IMR-90 (cell line): ENCODE measurements at regions not wholly inside any gene's neighbourhood (a gene's known extent, or its start where the extent isn't known, plus 50 kb on each side); places are given as distances from the start of the nearest gene placed in this dataset.

ENCODE experiments used
- ATAC-seq: fragments of 200-7000 bp; cut with Tn5 transposase; 2 replicates; pipeline ENCODE4 v1.9.1; 2020; ENCODE audit warnings: low read depth, mild to moderate bottlenecking, moderate library complexity
- BruUV-seq: library from RNA; stranded (reverse); fragments of 400-500 nt; replicated peaks from 2 replicates; lab custom pipeline; 2021; lab: Mats Ljungman, UMichigan
- CTCF ChIA-PET: fragments of 300-600 bp; formaldehyde crosslinking; extraction: SDS; loops from one replicate; lab custom pipeline; 2021; ENCODE audit warnings: antibody characterized with exemption; lab: Yijun Ruan, JAX
- POLR2A ChIA-PET: fragments of 300-600 bp; sonication (Branson Sonifier 250); formaldehyde crosslinking; loops from one replicate; lab custom pipeline; 2022; ENCODE audit warnings: antibody characterized with exemption; ENCODE audit not compliant: unreplicated experiment; lab: Charles Lee
- DNase-seq: peaks from one replicate; pipeline ENCODE4 v3.0.0; 2013
- H2AFZ ChIP-seq: replicated peaks from 2 replicates; pipeline ENCODE3; 2013; ENCODE audit warnings: low read length, mild to moderate bottlenecking; ENCODE audit not compliant: poor library complexity
- H2AK5ac ChIP-seq: 2 replicates; pipeline ENCODE4 v1.6.1; 2013; ENCODE audit warnings: low read depth, low read length, inconsistent platforms
- H2AK9ac ChIP-seq: replicated peaks from 2 replicates; pipeline ENCODE3; 2013; ENCODE audit warnings: mild to moderate bottlenecking, low read depth, low read length, moderate library complexity; ENCODE audit not compliant: poor library complexity
- H2BK120ac ChIP-seq: 2 replicates; pipeline ENCODE4 v1.6.1; 2013; ENCODE audit warnings: low read depth, low read length, inconsistent platforms
- H2BK15ac ChIP-seq: 3 replicates; pipeline ENCODE4 v1.6.1; 2013; ENCODE audit warnings: low read depth, low read length, inconsistent platforms
- H2BK20ac ChIP-seq: 2 replicates; pipeline ENCODE4 v1.6.1; 2013; ENCODE audit warnings: low read depth, mild to moderate bottlenecking, inconsistent platforms, low read length, moderate library complexity
- H2BK5ac ChIP-seq: 2 replicates; pipeline ENCODE4 v1.6.1; 2013; ENCODE audit warnings: mild to moderate bottlenecking, low read depth, low read length, inconsistent platforms; ENCODE audit not compliant: poor library complexity, severe bottlenecking
- H3K14ac ChIP-seq: replicated peaks from 2 replicates; pipeline ENCODE4 v1.6.1; 2013; ENCODE audit warnings: low read depth, low read length, inconsistent platforms
- H3K18ac ChIP-seq: 2 replicates; pipeline ENCODE4 v1.6.1; 2013; ENCODE audit warnings: low read depth, low read length, control low read depth
- H3K23ac ChIP-seq: 2 replicates; pipeline ENCODE4 v1.6.1; 2013; ENCODE audit warnings: low read depth, low read length, inconsistent platforms
- H3K27ac ChIP-seq: 2 replicates; pipeline ENCODE4 v1.5.1; 2013; ENCODE audit warnings: mild to moderate bottlenecking, control low read depth, low read length; ENCODE audit not compliant: insufficient read depth
- H3K27me3 ChIP-seq: 2 replicates; pipeline ENCODE4 v1.6.1; 2013; ENCODE audit warnings: low read length; ENCODE audit not compliant: control insufficient read depth, insufficient read depth
- H3K36me3 ChIP-seq: 2 replicates; pipeline ENCODE4 v1.6.1; 2013; ENCODE audit warnings: low read length, mixed read lengths; ENCODE audit not compliant: control insufficient read depth, insufficient read depth
- H3K4ac ChIP-seq: 2 replicates; pipeline ENCODE4 v1.6.1; 2013; ENCODE audit warnings: low read depth, low read length, inconsistent platforms
- H3K4me1 ChIP-seq: 2 replicates; pipeline ENCODE4 v1.6.1; 2013; ENCODE audit warnings: low read length, mixed read lengths; ENCODE audit not compliant: control insufficient read depth, insufficient read depth
- H3K4me2 ChIP-seq: 2 replicates; pipeline ENCODE4 v1.6.1; 2013; ENCODE audit warnings: low read depth, mild to moderate bottlenecking, control low read depth, low read length, moderate library complexity
- H3K4me3 ChIP-seq: 2 replicates; pipeline ENCODE4 v1.5.1; 2013; ENCODE audit warnings: low read depth, mild to moderate bottlenecking, control low read depth, low read length, moderate library complexity; ENCODE audit not compliant: insufficient read depth
- H3K56ac ChIP-seq: 2 replicates; pipeline ENCODE4 v1.6.1; 2013; ENCODE audit warnings: low read length, inconsistent platforms; ENCODE audit not compliant: insufficient read depth; ENCODE audit errors: extremely low read depth
- H3K79me1 ChIP-seq, 2 experiments: 2 replicates each; pipeline ENCODE4 v1.6.1; 2013; ENCODE audit warnings: low read length in 2 of 2, inconsistent platforms in 1 of 2, low read depth in 1 of 2
- H3K9ac ChIP-seq: 2 replicates; pipeline ENCODE4 v1.6.1; 2013; ENCODE audit warnings: low read depth, low read length, control low read depth
- H3K9me1 ChIP-seq: 2 replicates; pipeline ENCODE4 v1.6.1; 2013; ENCODE audit warnings: low read length, inconsistent platforms; ENCODE audit not compliant: insufficient read depth
- H3K9me3 ChIP-seq: 2 replicates; pipeline ENCODE4 v1.6.1; 2013; ENCODE audit warnings: low read length; ENCODE audit not compliant: control insufficient read depth, insufficient read depth
- H4K20me1 ChIP-seq: 2 replicates; pipeline ENCODE4 v1.6.1; 2013; ENCODE audit warnings: low read length, inconsistent platforms; ENCODE audit not compliant: insufficient read depth
- H4K5ac ChIP-seq: 2 replicates; pipeline ENCODE4 v1.6.1; 2013; ENCODE audit warnings: mild to moderate bottlenecking, low read depth, low read length, control low read depth
- H4K8ac ChIP-seq, 2 experiments: 2 replicates each; pipeline ENCODE4 v1.6.1; 2013; ENCODE audit warnings: low read depth in 2 of 2, low read length in 2 of 2, control low read depth in 1 of 2, inconsistent platforms in 1 of 2
- H4K91ac ChIP-seq: 2 replicates; pipeline ENCODE4 v1.6.1; 2013; ENCODE audit warnings: low read depth, low read length, inconsistent platforms; ENCODE audit not compliant: insufficient read depth
- BHLHE40 ChIP-seq: fragments of 150-350 bp; IDR thresholded peaks from 2 replicates; pipeline ENCODE4 v1.6.1; 2016; ENCODE audit warnings: mild to moderate bottlenecking, low read depth, low read length
- CEBPB ChIP-seq: IDR thresholded peaks from 2 replicates; pipeline ENCODE4 v1.6.1; 2012; ENCODE audit warnings: low read depth, low read length, improper control_type of control experiment
- CHD1 ChIP-seq: IDR thresholded peaks from 2 replicates; pipeline ENCODE4 v1.6.1; 2012; ENCODE audit warnings: low read depth, low read length, improper control_type of control experiment
- CTCF ChIP-seq: conservative IDR thresholded peaks from 2 replicates; pipeline ENCODE4 v1.5.1; 2012; ENCODE audit warnings: mild to moderate bottlenecking, low read depth, low read length, improper control_type of control experiment
- ELK1 ChIP-seq: fragments of 150-350 bp; IDR thresholded peaks from 2 replicates; pipeline ENCODE4 v1.6.1; 2016; ENCODE audit warnings: low read depth, mild to moderate bottlenecking, low read length, moderate library complexity, borderline replicate concordance
- FOS ChIP-seq: fragments of 150-350 bp; IDR thresholded peaks from 2 replicates; pipeline ENCODE4 v1.6.1; 2016; ENCODE audit warnings: low read depth, low read length
- MAFK ChIP-seq: IDR thresholded peaks from 2 replicates; pipeline ENCODE4 v1.6.1; 2012; ENCODE audit warnings: low read depth, low read length, improper control_type of control experiment
- MAZ ChIP-seq: IDR thresholded peaks from 2 replicates; pipeline ENCODE4 v1.6.1; 2012; ENCODE audit warnings: low read depth, mild to moderate bottlenecking, low read length, improper control_type of control experiment, moderate library complexity, borderline replicate concordance
- MXI1 ChIP-seq: IDR thresholded peaks from 2 replicates; pipeline ENCODE4 v1.6.1; 2012; ENCODE audit warnings: low read depth, mild to moderate bottlenecking, low read length, moderate library complexity, borderline replicate concordance
- NFE2L2 ChIP-seq: fragments of 150-350 bp; IDR thresholded peaks from 2 replicates; pipeline ENCODE4 v1.6.1; 2016; ENCODE audit warnings: low read depth, mild to moderate bottlenecking, low read length
- POLR2A ChIP-seq: IDR thresholded peaks from 2 replicates; pipeline ENCODE4 v1.6.1; 2012; ENCODE audit warnings: mild to moderate bottlenecking, low read depth, low read length
- RAD21 ChIP-seq: IDR thresholded peaks from 2 replicates; pipeline ENCODE4 v1.6.1; 2012; ENCODE audit warnings: low read length, improper control_type of control experiment
- RCOR1 ChIP-seq: IDR thresholded peaks from 2 replicates; pipeline ENCODE4 v1.6.1; 2012; ENCODE audit warnings: mild to moderate bottlenecking, low read length, improper control_type of control experiment; ENCODE audit not compliant: insufficient replicate concordance
- RFX5 ChIP-seq: IDR thresholded peaks from 2 replicates; pipeline ENCODE4 v1.8.0; 2012; ENCODE audit warnings: low read depth, mild to moderate bottlenecking, low read length, moderate library complexity
- SMC3 ChIP-seq: fragments of 150-350 bp; IDR thresholded peaks from 2 replicates; pipeline ENCODE4 v1.6.1; 2016; ENCODE audit warnings: low read depth, mild to moderate bottlenecking, antibody characterized with exemption, low read length, moderate library complexity
- USF2 ChIP-seq: fragments of 150-350 bp; IDR thresholded peaks from 2 replicates; pipeline ENCODE4 v1.6.1; 2017; ENCODE audit warnings: mild to moderate bottlenecking, antibody characterized with exemption, low read length, low read depth
- dilution Hi-C: fragments of 300-500 bp; cut with HindIII; formaldehyde crosslinking; loops from one replicate; pipeline ENCODE4 v1.14.3; 2018; ENCODE audit warnings: low sequenced_read_pairs; ENCODE audit not compliant: unreplicated experiment
- in situ Hi-C: fragments of 300-500 bp; cut with MboI; formaldehyde crosslinking; loops from 3 replicates; pipeline ENCODE4 v1.14.3; 2019; ENCODE audit warnings: low sequenced_read_pairs, inconsistent platforms, mixed read lengths
- intact Hi-C: fragments of 100-400 bp; cut with micrococcal nuclease; formaldehyde crosslinking; loops from 2 replicates; pipeline ENCODE4 v1.10.0; 2022

- Histone ChIP-seq H2AK5ac (no peak overlapping the region), H3K27ac (no peak overlapping the region), H3K4me1 (no peaks in the 10 kb centered on the region), H3K23ac (no peak overlapping the region), H3K4me2 (no peak overlapping the region), H4K8ac (no peak overlapping the region), H3K36me3 (no peaks in the 10 kb centered on the region), H3K14ac (no peak overlapping the region), H3K18ac (no peak overlapping the region), H3K56ac (no peak overlapping the region), H2BK120ac (no peak overlapping the region), H4K20me1 (no peaks in the 10 kb centered on the region), H3K79me1 (no peaks in the 10 kb centered on the region), H4K91ac (no peak overlapping the region), H3K4ac (no peak overlapping the region), H2BK15ac (no peak overlapping the region), H4K5ac (no peak overlapping the region), H3K9me1 (no peaks in the 10 kb centered on the region), H2AFZ (no peak overlapping the region), H2AK9ac (no peak overlapping the region), H2BK5ac (no peak overlapping the region), H3K9ac (no peak overlapping the region), H3K4me3 (no peak overlapping the region), H2BK20ac (no peak overlapping the region), H3K27me3 (no peaks in the 10 kb centered on the region; the same call in 1 of the 2 replicates), H3K9me3 (no peaks in the 10 kb centered on the region)
- dilution Hi-C loops: no loop called here
- ChIA-PET CTCF (no interaction called here), POLR2A (no interaction called here)
- ATAC-seq (no peak), DNase-seq (no peak)
- BruUV-seq: no TSS peak
- no peak for TF ChIP-seq RFX5
- TF ChIP-seq SMC3: no peak
- no peak for TF ChIP-seq RCOR1
- no peak for TF ChIP-seq MXI1
- no peak for TF ChIP-seq POLR2A
- no peak for TF ChIP-seq CHD1
- no peak for TF ChIP-seq MAZ
- no peak for TF ChIP-seq RAD21
- no peak for TF ChIP-seq NFE2L2
- no peak for TF ChIP-seq CEBPB
- no peak for TF ChIP-seq USF2
- TF ChIP-seq BHLHE40: no peak
- TF ChIP-seq MAFK: no peak
- no peak for TF ChIP-seq CTCF
- TF ChIP-seq ELK1: no peak
- no peak for TF ChIP-seq FOS
- in situ Hi-C loops: no loop called here
- intact Hi-C loops: no loop called here
Observed at GRCh38 chr5:40321514-40321913, 358.2 kb upstream of the PTGER4 start.
